Loucy (cell line): ENCODE measurements at regions not wholly inside any gene's neighbourhood (a gene's known extent, or its start where the extent isn't known, plus 50 kb on each side); places are given as distances from the start of the nearest gene placed in this dataset.

ENCODE experiments used
- H2AFZ ChIP-seq: fragments of 200-600 bp; sonication (generic); 2 replicates; pipeline ENCODE4 v1.6.0; 2016; ENCODE audit warnings: antibody characterized with exemption, mild to moderate bottlenecking, low read length, moderate library complexity
- H3F3A ChIP-seq: fragments of 200-600 bp; 2 replicates; pipeline ENCODE4 v1.6.0; 2016; ENCODE audit warnings: antibody characterized with exemption, low read depth, mild to moderate bottlenecking
- H3K27me3 ChIP-seq: fragments of 200-600 bp; sonication (generic); 2 replicates; pipeline ENCODE4 v1.6.1; 2014; ENCODE audit warnings: low read length, mild to moderate bottlenecking; ENCODE audit not compliant: insufficient read depth, poor library complexity, severe bottlenecking
- H3K36me3 ChIP-seq: fragments of 200-600 bp; sonication (generic); 2 replicates; pipeline ENCODE4 v1.6.1; 2016; ENCODE audit warnings: low read length; ENCODE audit not compliant: insufficient read depth
- H3K4me1 ChIP-seq: fragments of 200-600 bp; sonication (generic); 2 replicates; pipeline ENCODE4 v1.5.1; 2014; ENCODE audit warnings: low read length, mild to moderate bottlenecking; ENCODE audit not compliant: insufficient read depth, poor library complexity, severe bottlenecking
- H3K4me2 ChIP-seq: fragments of 200-600 bp; sonication (generic); 2 replicates; pipeline ENCODE4 v1.6.0; 2014; ENCODE audit warnings: antibody characterized with exemption, low read length, low read depth, mild to moderate bottlenecking; ENCODE audit not compliant: poor library complexity, severe bottlenecking
- H3K4me3 ChIP-seq: fragments of 200-600 bp; sonication (generic); 2 replicates; pipeline ENCODE4 v1.5.1; 2014; ENCODE audit warnings: low read length, mild to moderate bottlenecking, mixed read lengths; ENCODE audit not compliant: poor library complexity, severe bottlenecking
- H3K79me2 ChIP-seq: fragments of 200-600 bp; sonication (generic); 2 replicates; pipeline ENCODE4 v1.6.1; 2014; ENCODE audit warnings: low read length; ENCODE audit not compliant: insufficient read depth
- H3K9ac ChIP-seq: fragments of 200-600 bp; sonication (generic); 2 replicates; pipeline ENCODE4 v1.6.0; 2014; ENCODE audit warnings: mild to moderate bottlenecking, low read depth, low read length, moderate library complexity; ENCODE audit not compliant: poor library complexity, severe bottlenecking
- H3K9me2 ChIP-seq: fragments of 200-600 bp; sonication (generic); replicated peaks from 2 replicates; pipeline ENCODE4 v1.6.1; 2016; ENCODE audit warnings: low read depth, low read length, mixed read lengths
- H3K9me3 ChIP-seq: fragments of 200-600 bp; sonication (generic); 2 replicates; pipeline ENCODE4 v1.6.1; 2014; ENCODE audit warnings: mild to moderate bottlenecking, antibody characterized with exemption, low read length, low read depth; ENCODE audit not compliant: insufficient read depth
- H4K20me1 ChIP-seq: fragments of 200-600 bp; sonication (generic); 2 replicates; pipeline ENCODE4 v1.6.0; 2014; ENCODE audit warnings: antibody characterized with exemption, low read length, mild to moderate bottlenecking; ENCODE audit not compliant: insufficient read depth, poor library complexity, severe bottlenecking
- CTCF ChIP-seq: fragments of 200-600 bp; sonication (generic); conservative IDR thresholded peaks from 2 replicates; pipeline ENCODE4 v1.5.1; 2014; ENCODE audit warnings: mild to moderate bottlenecking, antibody characterized with exemption, low read length
- EZH2phosphoT487 ChIP-seq: fragments of 200-600 bp; IDR thresholded peaks from 2 replicates; pipeline ENCODE4 v1.6.1; 2018; ENCODE audit warnings: antibody characterized with exemption, mild to moderate bottlenecking, moderate library complexity, borderline replicate concordance

DNA sequence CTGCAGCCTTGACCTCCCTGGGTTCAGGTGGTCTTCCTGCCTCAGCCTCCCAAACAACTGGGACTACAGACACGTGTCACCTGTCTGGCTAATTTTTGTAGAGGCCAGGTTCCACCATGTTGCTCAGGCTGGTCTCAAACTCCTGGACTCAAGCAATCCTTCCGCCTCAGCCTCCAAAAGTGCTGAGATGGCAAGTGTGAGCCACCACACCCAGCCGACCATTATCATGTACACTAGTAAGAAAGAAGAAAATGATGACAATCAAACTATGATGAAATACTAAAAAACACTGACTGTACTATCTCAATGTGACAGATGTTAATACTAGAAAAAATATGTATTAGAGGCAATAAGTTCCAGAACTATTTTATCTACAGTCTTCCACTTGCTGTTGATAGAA is 420.9 kb downstream of the TRIB2 start:
- Histone ChIP-seq H4K20me1 (no peaks in the 10 kb centered on the region), H3K4me2 (no peak overlapping the region), H3F3A (no peaks in the 10 kb centered on the region), H3K9me2 (no peaks in the 10 kb centered on the region), H3K4me3 (no peak overlapping the region), H3K79me2 (no peaks in the 10 kb centered on the region), H3K4me1 (no peaks in the 10 kb centered on the region), H3K9me3 (no peaks in the 10 kb centered on the region), H3K36me3 (no peaks in the 10 kb centered on the region), H3K27me3 (no peaks in the 10 kb centered on the region), H3K9ac (no peak overlapping the region), H2AFZ (no peak overlapping the region)
- TF ChIP-seq CTCF (no peak), EZH2phosphoT487 (no peak)

DNA sequence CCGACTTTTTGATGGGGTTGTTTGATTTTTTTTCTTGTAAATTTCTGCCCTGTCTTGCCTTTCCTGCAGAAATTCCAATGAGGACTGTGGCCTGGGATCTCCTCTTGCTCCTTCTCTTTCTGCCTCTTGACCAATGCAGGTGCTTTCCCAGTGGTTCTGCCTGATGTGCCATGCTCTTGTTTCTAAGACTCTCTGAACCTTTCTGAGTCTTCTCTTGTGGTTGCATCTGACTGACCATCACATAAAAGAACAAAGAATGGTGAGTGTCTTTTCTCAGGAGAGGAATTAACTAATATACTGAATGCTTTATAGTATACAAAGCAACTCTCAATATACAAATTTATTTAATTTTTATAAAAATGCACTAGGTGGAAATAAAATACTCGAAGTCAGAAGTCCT is 424.6 kb downstream of the TRIB2 start:
- TF ChIP-seq CTCF (no peak), EZH2phosphoT487 (no peak)
- Histone ChIP-seq H3F3A (no peaks in the 10 kb centered on the region), H3K4me1 (no peaks in the 10 kb centered on the region), H3K9me3 (no peaks in the 10 kb centered on the region), H3K4me3 (no peak overlapping the region), H3K4me2 (no peak overlapping the region), H3K79me2 (no peaks in the 10 kb centered on the region), H3K9ac (no peak overlapping the region), H3K27me3 (no peaks in the 10 kb centered on the region), H3K9me2 (no peaks in the 10 kb centered on the region), H3K36me3 (no peaks in the 10 kb centered on the region), H4K20me1 (no peaks in the 10 kb centered on the region), H2AFZ (no peak overlapping the region)

DNA sequence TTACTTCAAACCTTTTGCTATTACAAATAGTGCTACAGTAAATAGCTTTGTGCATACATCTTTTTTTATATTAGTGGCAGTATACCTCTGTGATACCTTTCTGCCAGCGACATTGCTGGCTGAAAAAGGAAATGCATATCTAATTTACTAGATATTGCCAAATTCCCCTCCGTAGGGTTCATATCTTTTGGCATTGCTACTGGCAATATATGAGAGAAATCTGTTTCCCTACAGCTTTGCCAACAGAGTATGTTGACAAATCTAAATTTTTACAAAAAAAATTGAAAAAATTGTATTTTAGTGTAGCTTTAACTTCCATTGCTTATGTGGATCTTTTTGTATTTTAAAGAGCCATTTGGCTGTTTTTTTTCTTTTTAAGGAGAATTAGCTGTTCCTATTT is 426.7 kb downstream of the TRIB2 start:
- H3K9ac ChIP-seq: no peak overlapping the region
- no peak overlapping the region for H3K4me3 ChIP-seq
- no peak overlapping the region for H3K4me2 ChIP-seq
- H3K79me2 ChIP-seq: no peaks in the 10 kb centered on the region
- H3K36me3 ChIP-seq: no peaks in the 10 kb centered on the region
- no peaks in the 10 kb centered on the region for H3K9me3 ChIP-seq
- TF ChIP-seq CTCF (no peak), EZH2phosphoT487 (no peak)
- no peaks in the 10 kb centered on the region for H3K9me2 ChIP-seq
- no peaks in the 10 kb centered on the region for H4K20me1 ChIP-seq
- no peak overlapping the region for H2AFZ ChIP-seq
- H3K4me1 ChIP-seq: no peaks in the 10 kb centered on the region
- H3K27me3 ChIP-seq: no peaks in the 10 kb centered on the region
- no peaks in the 10 kb centered on the region for H3F3A ChIP-seq
